K562 (cell line): ENCODE measurements at regions not wholly inside any gene's neighbourhood (a gene's known extent, or its start where the extent isn't known, plus 50 kb on each side); places are given as distances from the start of the nearest gene placed in this dataset.

ENCODE experiments used
- ATAC-seq: fragments of 200-7000 bp; cut with Tn5 transposase; 3 replicates; pipeline ENCODE4 v1.9.1; 2020; ENCODE audit warnings: moderate library complexity
- BruUV-seq: library from RNA; stranded (reverse); fragments of 400-500 nt; replicated peaks from 2 replicates; lab custom pipeline; 2021; lab: Mats Ljungman, UMichigan
- CTCF ChIA-PET: fragments of 300-600 bp; formaldehyde crosslinking; extraction: SDS; loops from one replicate; lab custom pipeline; 2021; ENCODE audit warnings: low intra/inter-chr PET ratio; lab: Yijun Ruan, JAX
- POLR2A ChIA-PET: fragments of 300-600, 350-650 bp; sonication (Branson Sonifier 250); formaldehyde crosslinking; extraction: SDS; loops from one replicate; lab custom pipeline; 2021; ENCODE audit warnings: antibody characterized with exemption, inconsistent platforms; lab: Yijun Ruan, JAX
- DNase-seq, 4 experiments: peaks; one replicate each; pipeline versions ENCODE4 v3.0.0 to v3.0.0-alpha.2; 2011 to 2018; ENCODE audit warnings: low spot score in 3 of 4, mixed read lengths in 3 of 4; ENCODE audit errors: extremely low read depth in 1 of 4
- FAIRE-seq: peaks from 2 replicates; lab custom pipeline; 2011; peaks lifted over from hg19 to GRCh38; lab: Jason Lieb, UNC
- H2AFZ ChIP-seq: 2 replicates; pipeline ENCODE4 v1.6.0; 2011; ENCODE audit warnings: low read depth, low read length, control low read depth, inconsistent platforms
- H3K27ac ChIP-seq: fragments of 200-600 bp; 3 replicates; pipeline ENCODE4 v1.8.0; 2011; ENCODE audit warnings: low read depth, mild to moderate bottlenecking, control low read depth, inconsistent platforms, low read length, moderate library complexity, mixed read lengths; ENCODE audit errors: extremely low read depth
- H3K27me3 ChIP-seq, 2 experiments: fragments of 300-600 bp in 1 of 2; 2 replicates in 1 of 2; 3 replicates in 1 of 2; pipeline versions ENCODE4 v1.6.0 to v1.8.0; 2011; ENCODE audit warnings: inconsistent platforms in 2 of 2, low read length in 2 of 2, mild to moderate bottlenecking in 1 of 2, mixed read lengths in 1 of 2, moderate library complexity in 1 of 2; ENCODE audit not compliant: control insufficient read depth in 2 of 2, insufficient read depth in 2 of 2
- H3K36me3 ChIP-seq: fragments of 300-600 bp; 3 replicates; pipeline ENCODE4 v1.8.0; 2011; ENCODE audit warnings: mild to moderate bottlenecking, low read length, inconsistent platforms; ENCODE audit not compliant: control insufficient read depth, insufficient read depth
- H3K4me1 ChIP-seq, 2 experiments: fragments of 200-600 bp in 1 of 2; replicated peaks in 1 of 2; 2 replicates in 1 of 2; 3 replicates in 1 of 2; pipeline versions ENCODE4 v1.5.1 to v1.8.0; 2011; ENCODE audit warnings: inconsistent platforms in 2 of 2, low read length in 2 of 2, mild to moderate bottlenecking in 1 of 2, mixed read lengths in 1 of 2, moderate library complexity in 1 of 2; ENCODE audit not compliant: control insufficient read depth in 2 of 2, insufficient read depth in 2 of 2
- H3K4me2 ChIP-seq: 2 replicates; pipeline ENCODE4 v1.6.1; 2011; ENCODE audit warnings: low read length, control low read depth, inconsistent platforms, mixed read lengths; ENCODE audit not compliant: insufficient read depth
- H3K4me3 ChIP-seq: fragments of 200-600 bp; sonication (generic), shearing (Covaris generic); 2 replicates; pipeline ENCODE4 v1.5.1; 2016; ENCODE audit warnings: control low read depth, inconsistent platforms
- H3K79me2 ChIP-seq: fragments of 200-600 bp; 3 replicates; pipeline ENCODE4 v1.8.0; 2011; ENCODE audit warnings: low read length, inconsistent platforms; ENCODE audit not compliant: control insufficient read depth, insufficient read depth
- H3K9ac ChIP-seq, 2 experiments: 2 replicates each; pipeline versions ENCODE4 v1.6.0 to v1.6.1; 2011; ENCODE audit warnings: low read depth in 2 of 2, low read length in 2 of 2, control low read depth in 1 of 2, inconsistent platforms in 1 of 2, mild to moderate bottlenecking in 1 of 2, mixed read lengths in 1 of 2; ENCODE audit not compliant: insufficient read depth in 1 of 2
- H3K9me1 ChIP-seq: one replicate; pipeline ENCODE4 v1.6.0; 2011; ENCODE audit warnings: inconsistent platforms, mild to moderate bottlenecking, low read length, moderate library complexity; ENCODE audit not compliant: control insufficient read depth, insufficient read depth
- H3K9me3 ChIP-seq: replicated peaks from 2 replicates; pipeline ENCODE4 v1.5.1; 2011; ENCODE audit warnings: low read depth, low read length, inconsistent platforms; ENCODE audit not compliant: control insufficient read depth, insufficient read depth
- H4K20me1 ChIP-seq: replicated peaks from 2 replicates; pipeline ENCODE4 v1.6.1; 2011; ENCODE audit warnings: low read length, inconsistent platforms, mixed read lengths; ENCODE audit not compliant: control insufficient read depth, insufficient read depth
- ELF2 ChIP-seq: fragments of 250-450 bp; sonication (Bioruptor Pico); IDR thresholded peaks from 2 replicates; pipeline ENCODE4 v1.5.0; 2021; ENCODE audit warnings: mild to moderate bottlenecking
- KDM2B ChIP-seq: fragments of 250-450 bp; sonication (Bioruptor Pico); IDR thresholded peaks from 2 replicates; pipeline ENCODE4 v1.8.0; 2021; ENCODE audit warnings: mild to moderate bottlenecking, moderate library complexity
- L3MBTL2 ChIP-seq: fragments of 450-650 bp; IDR thresholded peaks from 2 replicates; pipeline ENCODE4 v1.6.1; 2016; ENCODE audit warnings: mild to moderate bottlenecking, moderate library complexity
- NCOA4 ChIP-seq: fragments of 450-650 bp; IDR thresholded peaks from 2 replicates; pipeline ENCODE4 v1.6.1; 2018; ENCODE audit warnings: mild to moderate bottlenecking; ENCODE audit not compliant: partially characterized antibody
- SREBF1 ChIP-seq: fragments of 150-350 bp; IDR thresholded peaks from 2 replicates; pipeline ENCODE4 v1.6.1; 2014; ENCODE audit warnings: antibody characterized with exemption, low read depth, low read length, borderline replicate concordance
- TCF3 ChIP-seq: sonication (generic); formaldehyde crosslinking; IDR thresholded peaks from 2 replicates; pipeline ENCODE4 v1.4.0; 2020; ENCODE audit warnings: mild to moderate bottlenecking, missing genetic modification reagents
- ZNF41 ChIP-seq: fragments of 250-450 bp; sonication (Bioruptor Pico); conservative IDR thresholded peaks from 2 replicates; pipeline ENCODE4 v1.4.0; 2020; ENCODE audit warnings: mild to moderate bottlenecking
- ZNF79 ChIP-seq: fragments of 250-450 bp; sonication (Bioruptor Pico); IDR thresholded peaks from 2 replicates; pipeline ENCODE4 v1.4.0; 2020; ENCODE audit warnings: low read depth, mild to moderate bottlenecking, moderate library complexity
- WGBS: fragments of 100-300 bp; shearing (Covaris generic); methylation state at CpG from one replicate; pipeline ENCODE4 v1.1.6; 2016; ENCODE audit warnings: low coverage, mixed read lengths; ENCODE audit not compliant: insufficient coverage; ENCODE audit errors: missing lambda C conversion rate; 5-methylcytosine and 5-hydroxymethylcytosine counted together
- in situ Hi-C: fragments of 300-500 bp; cut with MboI; formaldehyde crosslinking; loops from 4 replicates; pipeline ENCODE4 v1.15.0; 2018; ENCODE audit warnings: inconsistent platforms, mixed read lengths
- intact Hi-C: fragments of 100-400 bp; cut with micrococcal nuclease; formaldehyde crosslinking; loops from 2 replicates; pipeline ENCODE4 v1.14.2; 2022
- TF ChIP-seq, protein P1 (sequence below): sonication (generic); formaldehyde crosslinking; IDR thresholded peaks from 2 replicates; pipeline ENCODE4 v1.5.0; 2020; ENCODE audit warnings: missing genetic modification reagents
- TF ChIP-seq, protein P2 (sequence below): IDR thresholded peaks from 2 replicates; pipeline ENCODE4 v1.6.1; 2011; ENCODE audit warnings: borderline replicate concordance, low read depth, mild to moderate bottlenecking, moderate library complexity, low read length; ENCODE audit not compliant: insufficient read depth, poor library complexity, severe bottlenecking
- TF ChIP-seq, protein P3 (sequence below): fragments of 250-450 bp; sonication (Bioruptor Pico); IDR thresholded peaks from 2 replicates; pipeline ENCODE4 v1.8.0; 2021; ENCODE audit warnings: borderline replicate concordance, mild to moderate bottlenecking, moderate library complexity; ENCODE audit not compliant: poor library complexity, severe bottlenecking
- TF ChIP-seq, protein P4 (sequence below): sonication (generic); formaldehyde crosslinking; IDR thresholded peaks from 2 replicates; pipeline ENCODE4 v1.8.1; 2023; ENCODE audit warnings: mild to moderate bottlenecking, missing genetic modification reagents
- TF ChIP-seq, protein P5 (sequence below): sonication (generic); formaldehyde crosslinking; IDR thresholded peaks from 2 replicates; pipeline ENCODE4 v1.8.0; 2022; ENCODE audit warnings: mild to moderate bottlenecking, missing genetic modification reagents

DNA sequence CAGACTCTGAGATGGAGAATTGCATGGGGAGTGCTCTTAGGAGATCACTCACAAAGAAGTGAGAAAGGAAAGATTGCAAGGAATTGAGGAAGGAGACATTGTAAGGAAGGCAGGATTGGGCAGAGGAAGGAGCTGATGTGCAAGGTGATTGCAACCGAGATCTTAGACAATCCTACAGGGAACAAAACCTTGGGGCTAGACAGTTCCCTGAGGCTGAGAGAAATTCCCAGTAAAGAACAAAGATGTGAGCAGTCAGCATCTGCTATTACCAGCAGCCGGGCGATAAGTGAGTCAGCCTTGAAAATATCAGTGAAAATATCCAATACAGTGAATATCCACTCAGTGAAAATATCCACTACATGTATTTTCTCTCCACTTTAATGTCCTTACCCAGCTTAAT, 143.6 kb upstream of the TBC1D5 start:
- H3K9ac ChIP-seq, result no peak overlapping the region
- FAIRE-seq (no peak), DNase-seq (no peak)
- H3K4me2 ChIP-seq, result no peak overlapping the region
- no peak overlapping the region for H3K27ac ChIP-seq
- CTCF ChIA-PET, result no interaction called here
- peaks cover 0 to under 1% of the 10 kb centered on the region in 2 experiments; a peak in 1 of 5 replicates for H3K4me1 ChIP-seq
- H3K9me1 ChIP-seq, result no peaks in the 10 kb centered on the region
- TF ChIP-seq, protein P1, sequence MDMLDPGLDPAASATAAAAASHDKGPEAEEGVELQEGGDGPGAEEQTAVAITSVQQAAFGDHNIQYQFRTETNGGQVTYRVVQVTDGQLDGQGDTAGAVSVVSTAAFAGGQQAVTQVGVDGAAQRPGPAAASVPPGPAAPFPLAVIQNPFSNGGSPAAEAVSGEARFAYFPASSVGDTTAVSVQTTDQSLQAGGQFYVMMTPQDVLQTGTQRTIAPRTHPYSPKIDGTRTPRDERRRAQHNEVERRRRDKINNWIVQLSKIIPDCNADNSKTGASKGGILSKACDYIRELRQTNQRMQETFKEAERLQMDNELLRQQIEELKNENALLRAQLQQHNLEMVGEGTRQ (CRISPR knock-in tag), result no peak
- TF ChIP-seq ZNF79 (CRISPR knock-in tag) (no peak), L3MBTL2 (no peak), TCF3 (no peak), KDM2B (CRISPR knock-in tag) (no peak), NCOA4 (no peak), ELF2 (no peak), SREBF1 (no peak), ZNF41 (CRISPR knock-in tag) (no peak)
- TF ChIP-seq, protein P2, sequence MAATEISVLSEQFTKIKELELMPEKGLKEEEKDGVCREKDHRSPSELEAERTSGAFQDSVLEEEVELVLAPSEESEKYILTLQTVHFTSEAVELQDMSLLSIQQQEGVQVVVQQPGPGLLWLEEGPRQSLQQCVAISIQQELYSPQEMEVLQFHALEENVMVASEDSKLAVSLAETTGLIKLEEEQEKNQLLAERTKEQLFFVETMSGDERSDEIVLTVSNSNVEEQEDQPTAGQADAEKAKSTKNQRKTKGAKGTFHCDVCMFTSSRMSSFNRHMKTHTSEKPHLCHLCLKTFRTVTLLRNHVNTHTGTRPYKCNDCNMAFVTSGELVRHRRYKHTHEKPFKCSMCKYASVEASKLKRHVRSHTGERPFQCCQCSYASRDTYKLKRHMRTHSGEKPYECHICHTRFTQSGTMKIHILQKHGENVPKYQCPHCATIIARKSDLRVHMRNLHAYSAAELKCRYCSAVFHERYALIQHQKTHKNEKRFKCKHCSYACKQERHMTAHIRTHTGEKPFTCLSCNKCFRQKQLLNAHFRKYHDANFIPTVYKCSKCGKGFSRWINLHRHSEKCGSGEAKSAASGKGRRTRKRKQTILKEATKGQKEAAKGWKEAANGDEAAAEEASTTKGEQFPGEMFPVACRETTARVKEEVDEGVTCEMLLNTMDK, result no peak
- TF ChIP-seq, protein P3, sequence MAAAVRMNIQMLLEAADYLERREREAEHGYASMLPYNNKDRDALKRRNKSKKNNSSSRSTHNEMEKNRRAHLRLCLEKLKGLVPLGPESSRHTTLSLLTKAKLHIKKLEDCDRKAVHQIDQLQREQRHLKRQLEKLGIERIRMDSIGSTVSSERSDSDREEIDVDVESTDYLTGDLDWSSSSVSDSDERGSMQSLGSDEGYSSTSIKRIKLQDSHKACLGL (CRISPR knock-in tag), result no peak
- TF ChIP-seq, protein P4, sequence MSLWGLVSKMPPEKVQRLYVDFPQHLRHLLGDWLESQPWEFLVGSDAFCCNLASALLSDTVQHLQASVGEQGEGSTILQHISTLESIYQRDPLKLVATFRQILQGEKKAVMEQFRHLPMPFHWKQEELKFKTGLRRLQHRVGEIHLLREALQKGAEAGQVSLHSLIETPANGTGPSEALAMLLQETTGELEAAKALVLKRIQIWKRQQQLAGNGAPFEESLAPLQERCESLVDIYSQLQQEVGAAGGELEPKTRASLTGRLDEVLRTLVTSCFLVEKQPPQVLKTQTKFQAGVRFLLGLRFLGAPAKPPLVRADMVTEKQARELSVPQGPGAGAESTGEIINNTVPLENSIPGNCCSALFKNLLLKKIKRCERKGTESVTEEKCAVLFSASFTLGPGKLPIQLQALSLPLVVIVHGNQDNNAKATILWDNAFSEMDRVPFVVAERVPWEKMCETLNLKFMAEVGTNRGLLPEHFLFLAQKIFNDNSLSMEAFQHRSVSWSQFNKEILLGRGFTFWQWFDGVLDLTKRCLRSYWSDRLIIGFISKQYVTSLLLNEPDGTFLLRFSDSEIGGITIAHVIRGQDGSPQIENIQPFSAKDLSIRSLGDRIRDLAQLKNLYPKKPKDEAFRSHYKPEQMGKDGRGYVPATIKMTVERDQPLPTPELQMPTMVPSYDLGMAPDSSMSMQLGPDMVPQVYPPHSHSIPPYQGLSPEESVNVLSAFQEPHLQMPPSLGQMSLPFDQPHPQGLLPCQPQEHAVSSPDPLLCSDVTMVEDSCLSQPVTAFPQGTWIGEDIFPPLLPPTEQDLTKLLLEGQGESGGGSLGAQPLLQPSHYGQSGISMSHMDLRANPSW, result no peak
- TF ChIP-seq, protein P5, sequence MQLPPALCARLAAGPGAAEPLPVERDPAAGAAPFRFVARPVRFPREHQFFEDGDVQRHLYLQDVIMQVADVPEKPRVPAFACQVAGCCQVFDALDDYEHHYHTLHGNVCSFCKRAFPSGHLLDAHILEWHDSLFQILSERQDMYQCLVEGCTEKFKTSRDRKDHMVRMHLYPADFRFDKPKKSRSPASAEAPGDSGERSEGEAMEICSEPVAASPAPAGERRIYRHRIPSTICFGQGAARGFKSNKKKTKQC (CRISPR knock-in tag), result no peak
- TF ChIP-seq, all 486 proteins: peak for 0
- intact Hi-C loops (no loop called here), in situ Hi-C loops (no loop called here)
- H4K20me1 ChIP-seq, result no peaks in the 10 kb centered on the region
- ATAC-seq, result no peak
- no peaks in the 10 kb centered on the region for H3K79me2 ChIP-seq
- POLR2A ChIA-PET, result interaction anchor here (1.2 to 1.3 kb wide), 2 partner anchors 9 to 13 kb away, joined by 3 to 4 read pairs; no protein-coding TSS in a partner anchor
- H3K27me3 ChIP-seq, result peaks cover 0 to 9% of the 10 kb centered on the region in 2 experiments; a peak in 3 of 5 replicates
- no peak overlapping the region for H2AFZ ChIP-seq
- H3K4me3 ChIP-seq, result no peak overlapping the region
- no peaks in the 10 kb centered on the region for H3K36me3 ChIP-seq
- no peaks in the 10 kb centered on the region for H3K9me3 ChIP-seq
- BruUV-seq, result no TSS peak
- WGBS, result 0% methylated on average over 3 of the region's 3 CpGs
